ENCODE measurements at regions not wholly inside any gene's neighbourhood (a gene's known extent, or its start where the extent isn't known, plus 50 kb on each side); places are given as distances from the start of the nearest gene placed in this dataset.

GRCh38 chr14:84129941-84130340 is 1400.0 kb upstream of the FLRT2 start:
- Histone ChIP-seq H3K36me3 (replicated peaks; ENCODE audit: insufficient read depth, low read depth) (no peaks in the 10 kb centered on the region), H3K9me2 (replicated peaks; ENCODE audit: insufficient read depth) (no peaks in the 10 kb centered on the region)

GRCh38 chr14:84131924-84132323 is 1398.0 kb upstream of the FLRT2 start:
- no peaks in the 10 kb centered on the region for H4K20me1 ChIP-seq (ENCODE audit: insufficient read depth, poor library complexity, severe bottlenecking)
- H3K4me3 ChIP-seq, result no peak overlapping the region
- TF ChIP-seq EZH2phosphoT487 (IDR thresholded peaks at IDR 0.05; ENCODE audit: low read depth, severe bottlenecking, unreplicated experiment), result no peak
- TF ChIP-seq CTCF (IDR thresholded peaks at IDR 0.05; ENCODE audit: poor library complexity), result no peak
- TF ChIP-seq EZH2 (IDR thresholded peaks at IDR 0.05; ENCODE audit: borderline replicate concordance), result no peak
- no peak overlapping the region for H2AFZ ChIP-seq
- peaks cover 4% of the 10 kb centered on the region for H3K4me1 ChIP-seq (ENCODE audit: insufficient read depth)
- no peak overlapping the region for H3K27ac ChIP-seq
- no peaks in the 10 kb centered on the region for H3K36me3 ChIP-seq (replicated peaks; ENCODE audit: insufficient read depth, low read depth)
- H3K79me2 ChIP-seq, result no peaks in the 10 kb centered on the region
- no peaks in the 10 kb centered on the region for H3K27me3 ChIP-seq
- H3K4me2 ChIP-seq, result no peak overlapping the region
- H3K9me2 ChIP-seq (replicated peaks; ENCODE audit: insufficient read depth), result no peaks in the 10 kb centered on the region
- no peak for DNase-seq (ENCODE audit: low spot score)
- no peaks in the 10 kb centered on the region for H3K9me3 ChIP-seq (ENCODE audit: low read depth)

More at GRCh38 chr14:84129941-84130340, 1400.0 kb upstream of the FLRT2 start:
- Histone ChIP-seq H3K79me2 (no peaks in the 10 kb centered on the region), H3K4me3 (no peak overlapping the region), H2AFZ (no peak overlapping the region), H3K9me3 (ENCODE audit: low read depth) (no peaks in the 10 kb centered on the region), H4K20me1 (ENCODE audit: insufficient read depth, poor library complexity, severe bottlenecking) (no peaks in the 10 kb centered on the region), H3K27me3 (no peaks in the 10 kb centered on the region), H3K27ac (no peak overlapping the region), H3K4me2 (no peak overlapping the region), H3K4me1 (ENCODE audit: insufficient read depth) (peaks cover 4% of the 10 kb centered on the region)
- no peak for DNase-seq (ENCODE audit: low spot score)
- 66% methylated on average over 1 of the region's 1 CpG for WGBS (ENCODE audit: low lambda C conversion rate, missing lambda C conversion rate)
- TF ChIP-seq CTCF (IDR thresholded peaks at IDR 0.05; ENCODE audit: poor library complexity) (no peak), EZH2 (IDR thresholded peaks at IDR 0.05; ENCODE audit: borderline replicate concordance) (no peak), EZH2phosphoT487 (IDR thresholded peaks at IDR 0.05; ENCODE audit: low read depth, severe bottlenecking, unreplicated experiment) (no peak)

GRCh38 chr14:84144166-84144565 is 1385.8 kb upstream of the FLRT2 start:
- TF ChIP-seq CTCF (IDR thresholded peaks at IDR 0.05; ENCODE audit: poor library complexity), result no peak
- TF ChIP-seq EZH2 (IDR thresholded peaks at IDR 0.05; ENCODE audit: borderline replicate concordance), result no peak
- TF ChIP-seq EZH2phosphoT487 (IDR thresholded peaks at IDR 0.05; ENCODE audit: low read depth, severe bottlenecking, unreplicated experiment), result no peak
- no peak overlapping the region for H2AFZ ChIP-seq
- H3K4me3 ChIP-seq, result no peak overlapping the region
- H3K27me3 ChIP-seq, result no peaks in the 10 kb centered on the region
- no peaks in the 10 kb centered on the region for H3K36me3 ChIP-seq (replicated peaks; ENCODE audit: insufficient read depth, low read depth)
- H3K4me2 ChIP-seq, result no peak overlapping the region
- DNase-seq (ENCODE audit: low spot score), result no peak
- 63% methylated on average over 2 of the region's 2 CpGs for WGBS (ENCODE audit: low lambda C conversion rate, missing lambda C conversion rate)
- no peaks in the 10 kb centered on the region for H3K9me2 ChIP-seq (replicated peaks; ENCODE audit: insufficient read depth)
- no peaks in the 10 kb centered on the region for H3K79me2 ChIP-seq
- H4K20me1 ChIP-seq (ENCODE audit: insufficient read depth, poor library complexity, severe bottlenecking), result no peaks in the 10 kb centered on the region
- no peak overlapping the region for H3K27ac ChIP-seq
- H3K4me1 ChIP-seq (ENCODE audit: insufficient read depth), result no peaks in the 10 kb centered on the region
- no peaks in the 10 kb centered on the region for H3K9me3 ChIP-seq (ENCODE audit: low read depth)

- no peak overlapping the region for H3K27ac ChIP-seq
- H3K4me1 ChIP-seq (ENCODE audit: insufficient read depth), result no peaks in the 10 kb centered on the region
- H3K79me2 ChIP-seq, result no peaks in the 10 kb centered on the region
- no peaks in the 10 kb centered on the region for H3K9me2 ChIP-seq (replicated peaks; ENCODE audit: insufficient read depth)
- H3K4me2 ChIP-seq, result no peak overlapping the region
- 97% methylated on average over 14 of the region's 14 CpGs for WGBS (ENCODE audit: low lambda C conversion rate, missing lambda C conversion rate)
- H4K20me1 ChIP-seq (ENCODE audit: insufficient read depth, poor library complexity, severe bottlenecking), result no peaks in the 10 kb centered on the region
- H3K9me3 ChIP-seq (ENCODE audit: low read depth), result no peaks in the 10 kb centered on the region
- no peaks in the 10 kb centered on the region for H3K27me3 ChIP-seq
- no peaks in the 10 kb centered on the region for H3K36me3 ChIP-seq (replicated peaks; ENCODE audit: insufficient read depth, low read depth)
- no peak for DNase-seq (ENCODE audit: low spot score)
- no peak overlapping the region for H2AFZ ChIP-seq
- H3K4me3 ChIP-seq, result no peak overlapping the region
- TF ChIP-seq CTCF (IDR thresholded peaks at IDR 0.05; ENCODE audit: poor library complexity), result no peak
- no peak for TF ChIP-seq EZH2phosphoT487 (IDR thresholded peaks at IDR 0.05; ENCODE audit: low read depth, severe bottlenecking, unreplicated experiment)
- no peak for TF ChIP-seq EZH2 (IDR thresholded peaks at IDR 0.05; ENCODE audit: borderline replicate concordance)
Observed at GRCh38 chr14:84152452-84152851, 1377.5 kb upstream of the FLRT2 start.
